Keratinocyte (primary cell): ENCODE measurements at regions not wholly inside any gene's neighbourhood (a gene's known extent, or its start where the extent isn't known, plus 50 kb on each side); places are given as distances from the start of the nearest gene placed in this dataset.
"Not testable (repeated sequence)": the region's sequence is repeated elsewhere in the genome, so short reads cannot be mapped to it uniquely, and the experiment has no call there.

Experiments used
- CTCF ChIP-seq, 3 experiments: IDR thresholded peaks in 1 of 3; conservative IDR thresholded peaks in 1 of 3; optimal IDR thresholded peaks in 1 of 3; 2 replicates in 2 of 3; 3 replicates in 1 of 3; pipeline versions ENCODE3 to v1.5.1; 2011; ENCODE audit warnings: low read length in 3 of 3, mild to moderate bottlenecking in 3 of 3, moderate library complexity in 2 of 3, control low read depth in 1 of 3, inconsistent platforms in 1 of 3; ENCODE audit not compliant: insufficient read depth in 2 of 3; ENCODE audit errors: extremely low read depth in 1 of 3
- EZH2 ChIP-seq: IDR thresholded peaks from one replicate; pipeline ENCODE4 v1.6.1; 2012; ENCODE audit warnings: inconsistent platforms, mild to moderate bottlenecking, low read length, moderate library complexity

GRCh38 chrX:63217549-63217948 is 133.6 kb downstream of the SPIN4 start:
- TF ChIP-seq EZH2; CTCF (optimal IDR thresholded peaks at IDR 0.05 in 1 of 3, IDR thresholded peaks at IDR 0.05 in 1 of 3, conservative IDR thresholded peaks at IDR 0.05 in 1 of 3; ENCODE audit: extremely low read depth in 1 of 3, insufficient read depth in 2 of 3, low read length in 3 of 3): not testable (repeated sequence)
